ENCODE measurements at regions not wholly inside any gene's neighbourhood (a gene's known extent, or its start where the extent isn't known, plus 50 kb on each side); places are given as distances from the start of the nearest gene placed in this dataset.

DNA sequence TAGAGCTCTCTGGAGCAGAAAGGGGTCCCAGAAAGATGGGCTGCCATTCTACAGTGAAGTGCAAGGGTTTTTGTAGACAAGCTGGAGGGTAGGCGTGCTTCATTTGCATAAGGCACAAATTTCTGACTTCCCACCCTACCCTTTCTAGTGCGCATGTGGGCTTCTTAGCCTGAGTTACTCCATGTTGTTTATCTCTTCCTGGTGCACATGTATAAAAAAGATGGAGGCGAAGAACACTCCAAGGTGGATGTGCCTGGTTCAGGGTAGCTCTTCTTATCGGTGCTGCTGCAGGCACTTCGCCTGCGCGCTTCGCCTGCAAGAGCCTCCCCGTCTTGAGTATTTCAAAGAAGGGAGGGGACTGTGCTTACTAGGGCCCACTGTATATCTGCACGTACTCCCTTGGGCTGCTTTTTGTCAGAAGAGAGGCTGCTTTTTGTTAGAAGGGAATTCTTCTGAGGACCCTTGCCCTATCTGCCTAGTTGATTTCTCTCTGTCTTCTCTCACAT, 1047.3 kb upstream of the CNTN5 start:
- Histone ChIP-seq H3K4me2 (ENCODE audit: low read depth, low read length) (no peak overlapping the region), H3K23ac (ENCODE audit: low read depth, low read length) (no peak overlapping the region), H3K18ac (ENCODE audit: low read depth, low read length) (no peak overlapping the region), H3K27ac (ENCODE audit: insufficient read depth, low read length) (no peak overlapping the region), H2BK120ac (ENCODE audit: low read depth, low read length) (no peak overlapping the region), H3K9ac (ENCODE audit: low read depth, low read length) (no peak overlapping the region), H3K56ac (ENCODE audit: extremely low read depth, insufficient read depth, low read length) (no peak overlapping the region), H2AK5ac (ENCODE audit: low read depth, low read length) (no peak overlapping the region), H3K79me1 (ENCODE audit: low read depth in 1 of 2, low read length in 2 of 2) (no peaks in the 10 kb centered on the region), H3K4me3 (ENCODE audit: insufficient read depth, low read depth, low read length) (no peak overlapping the region), H3K4ac (ENCODE audit: low read depth, low read length) (no peak overlapping the region), H2BK5ac (ENCODE audit: low read depth, low read length, poor library complexity, severe bottlenecking) (no peak overlapping the region), H4K5ac (ENCODE audit: low read depth, low read length) (no peak overlapping the region), H4K8ac (ENCODE audit: low read depth in 2 of 2, low read length in 2 of 2) (no peak overlapping the region), H2AFZ (replicated peaks; ENCODE audit: low read length, poor library complexity) (peak overlapping the region; percentile 11), H3K36me3 (ENCODE audit: control insufficient read depth, insufficient read depth, low read length) (no peaks in the 10 kb centered on the region), H4K20me1 (ENCODE audit: insufficient read depth, low read length) (no peaks in the 10 kb centered on the region), H3K9me1 (ENCODE audit: insufficient read depth, low read length) (no peaks in the 10 kb centered on the region), H3K4me1 (ENCODE audit: control insufficient read depth, insufficient read depth, low read length) (no peaks in the 10 kb centered on the region), H3K14ac (replicated peaks; ENCODE audit: low read depth, low read length) (no peak overlapping the region), H2BK20ac (ENCODE audit: low read depth, low read length) (no peak overlapping the region), H3K27me3 (ENCODE audit: control insufficient read depth, insufficient read depth, low read length) (no peaks in the 10 kb centered on the region), H2AK9ac (replicated peaks; ENCODE audit: low read depth, low read length, poor library complexity) (no peak overlapping the region), H2BK15ac (ENCODE audit: low read depth, low read length) (no peak overlapping the region), H3K9me3 (ENCODE audit: control insufficient read depth, insufficient read depth, low read length) (no peaks in the 10 kb centered on the region), H4K91ac (ENCODE audit: insufficient read depth, low read depth, low read length) (no peak overlapping the region)
- dilution Hi-C loops (cut with HindIII; ENCODE audit: low sequenced_read_pairs, unreplicated experiment) (no loop called here), intact Hi-C loops (cut with micrococcal nuclease) (no loop called here), in situ Hi-C loops (cut with MboI; ENCODE audit: low sequenced_read_pairs) (no loop called here)
- DNase-seq (no peak), ATAC-seq (ENCODE audit: low read depth) (no peak)
- TF ChIP-seq, protein P1, sequence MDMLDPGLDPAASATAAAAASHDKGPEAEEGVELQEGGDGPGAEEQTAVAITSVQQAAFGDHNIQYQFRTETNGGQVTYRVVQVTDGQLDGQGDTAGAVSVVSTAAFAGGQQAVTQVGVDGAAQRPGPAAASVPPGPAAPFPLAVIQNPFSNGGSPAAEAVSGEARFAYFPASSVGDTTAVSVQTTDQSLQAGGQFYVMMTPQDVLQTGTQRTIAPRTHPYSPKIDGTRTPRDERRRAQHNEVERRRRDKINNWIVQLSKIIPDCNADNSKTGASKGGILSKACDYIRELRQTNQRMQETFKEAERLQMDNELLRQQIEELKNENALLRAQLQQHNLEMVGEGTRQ (IDR thresholded peaks at IDR 0.05; ENCODE audit: low read depth, low read length) = no peak
- TF ChIP-seq RAD21 (IDR thresholded peaks at IDR 0.05; ENCODE audit: low read length) = no peak
- TF ChIP-seq FOS (IDR thresholded peaks at IDR 0.05; ENCODE audit: low read depth, low read length) = no peak
- no peak for TF ChIP-seq MAFK (IDR thresholded peaks at IDR 0.05; ENCODE audit: low read depth, low read length)
- TF ChIP-seq BHLHE40 (IDR thresholded peaks at IDR 0.05; ENCODE audit: low read depth, low read length) = no peak
- no peak for TF ChIP-seq RFX5 (IDR thresholded peaks at IDR 0.05; ENCODE audit: low read depth, low read length)
- WGBS, 2 experiments (ENCODE audit: extremely low coverage in 2 of 2, insufficient read length in 1 of 2) = no CpG with 5 or more reads among the region's 10 CpGs
- POLR2A ChIA-PET (ENCODE audit: unreplicated experiment) = no interaction called here
- no TSS peak for BruUV-seq (replicated peaks)
- CTCF ChIA-PET = interaction anchor here (0.6 kb wide), 1 partner anchor 390 kb away, joined by 3 read pairs; no protein-coding TSS in a partner anchor

Measured in IMR-90 (cell line).